HUDEP-2 (cell line): ENCODE measurements at regions not wholly inside any gene's neighbourhood (a gene's known extent, or its start where the extent isn't known, plus 50 kb on each side); places are given as distances from the start of the nearest gene placed in this dataset.
"Not testable (repeated sequence)": the region's sequence is repeated elsewhere in the genome, so short reads cannot be mapped to it uniquely, and the experiment has no call there.

Source experiments
- DNase-seq, 76 experiments: peaks; one replicate each; lab custom pipeline; 2025; ENCODE audit not compliant: unreplicated experiment in 76 of 76; lab: John Stamatoyannopoulos, UW

- not testable (repeated sequence) for DNase-seq
Observed at GRCh38 chr9:91512235-91512634, 88.6 kb upstream of the NFIL3 start.

GRCh38 chr9:91503673-91504081 lies 80.0 kb upstream of the NFIL3 start:
- no peak for DNase-seq

GRCh38 chr9:91502913-91503672 lies 79.5 kb upstream of the NFIL3 start:
- no peak for DNase-seq

GRCh38 chr9:91502475-91502874 lies 78.8 kb upstream of the NFIL3 start:
- no peak for DNase-seq

- DNase-seq, result peak in 8 of 76 experiments; percentile 1 to 49 (median 18)
Observed at GRCh38 chr9:91500509-91501014, 76.9 kb upstream of the NFIL3 start.

- DNase-seq, result no peak
Observed at GRCh38 chr9:91496351-91496750, 72.7 kb upstream of the NFIL3 start.

- no peak for DNase-seq
Observed at GRCh38 chr9:91495450-91495849, 71.8 kb upstream of the NFIL3 start.

GRCh38 chr9:91494751-91495150 lies 71.1 kb upstream of the NFIL3 start:
- DNase-seq, result no peak

GRCh38 chr9:91492237-91492636 lies 68.6 kb upstream of the NFIL3 start:
- DNase-seq, result no peak

- DNase-seq, result no peak
Observed at GRCh38 chr9:91491624-91492023, 68.0 kb upstream of the NFIL3 start.

GRCh38 chr9:91489361-91489899 lies 65.8 kb upstream of the NFIL3 start:
- DNase-seq, result no peak

GRCh38 chr9:91488341-91488740 lies 64.7 kb upstream of the NFIL3 start:
- no peak for DNase-seq

- DNase-seq, result no peak
Observed at GRCh38 chr9:91486699-91487497, 63.3 kb upstream of the NFIL3 start.

- DNase-seq, result no peak
Observed at GRCh38 chr9:91485006-91485405, 61.4 kb upstream of the NFIL3 start.

- DNase-seq, result no peak
Observed at GRCh38 chr9:91483835-91484234, 60.2 kb upstream of the NFIL3 start.

GRCh38 chr9:91483189-91483691 lies 59.6 kb upstream of the NFIL3 start:
- no peak for DNase-seq

- DNase-seq, result no peak
Observed at GRCh38 chr9:91481972-91482371, 58.3 kb upstream of the NFIL3 start.

- no peak for DNase-seq
Observed at GRCh38 chr9:91477106-91477505, 53.5 kb upstream of the NFIL3 start.

GRCh38 chr9:91474656-91475055 lies 51.0 kb upstream of the NFIL3 start:
- DNase-seq, result no peak
